B cell (primary cell): ENCODE measurements at regions not wholly inside any gene's neighbourhood (a gene's known extent, or its start where the extent isn't known, plus 50 kb on each side); places are given as distances from the start of the nearest gene placed in this dataset.

Experiments
- CTCF ChIP-seq: fragments of 200-600 bp; IDR thresholded peaks from one replicate; pipeline ENCODE4 v1.8.0; 2022; ENCODE audit warnings: antibody characterized with exemption, mild to moderate bottlenecking
- EZH2 ChIP-seq: IDR thresholded peaks from 2 replicates; pipeline ENCODE4 v1.6.1; 2012; ENCODE audit warnings: borderline replicate concordance, low read depth, mild to moderate bottlenecking, moderate library complexity, low read length; ENCODE audit not compliant: insufficient read depth, poor library complexity, severe bottlenecking

DNA sequence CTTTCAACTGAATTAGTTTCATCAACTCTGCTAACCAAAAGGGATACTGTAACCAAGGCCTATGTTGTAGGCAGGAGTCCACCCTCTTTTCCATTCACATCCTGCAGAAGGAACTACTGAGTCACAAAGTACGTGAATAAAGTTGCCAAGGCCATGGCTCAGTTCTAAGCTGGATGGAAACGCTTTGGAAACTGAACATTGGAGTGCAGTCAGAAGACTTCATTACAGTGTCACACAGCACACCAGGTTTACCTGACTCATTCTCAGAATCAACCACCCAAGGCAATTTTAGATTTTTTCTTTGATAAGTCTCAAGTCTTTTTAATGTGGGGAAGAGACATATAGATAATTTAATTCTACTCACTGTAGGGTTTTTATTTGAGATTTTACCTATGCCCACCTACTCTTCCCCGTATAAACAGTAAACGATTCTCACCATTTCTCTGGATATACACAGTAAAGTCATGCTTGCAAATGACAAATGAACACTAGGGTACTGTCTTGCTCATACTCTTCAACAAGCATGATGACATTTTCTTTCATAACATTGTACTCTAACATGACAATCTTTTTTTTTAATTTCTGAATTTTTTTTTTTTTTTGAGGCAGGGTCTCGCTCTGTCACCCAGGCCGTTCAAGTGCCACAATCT lies 58.9 kb upstream of the RBM47 start:
- TF ChIP-seq EZH2, result no peak
- no peak for TF ChIP-seq CTCF
